T-helper 2 cell treated with Interferon-gamma antibody and Interleukin-4, amounts not matched to agents 5 μg/mL and 100 μg/mL, for 36 hours (primary cell): ENCODE measurements at regions not wholly inside any gene's neighbourhood (a gene's known extent, or its start where the extent isn't known, plus 50 kb on each side); places are given as distances from the start of the nearest gene placed in this dataset.

ENCODE experiments used
- DNase-seq: peaks from one replicate; pipeline ENCODE4 v3.0.0; 2021; ENCODE audit warnings: low spot score
- H3K27ac Mint-ChIP-seq: one replicate; pipeline ENCODE4 v1.8.0; 2021; ENCODE audit warnings: mild to moderate bottlenecking, mixed read lengths
- H3K27me3 Mint-ChIP-seq: one replicate; pipeline ENCODE4 v1.8.0; 2021; ENCODE audit warnings: low read depth, mixed read lengths
- H3K36me3 Mint-ChIP-seq: one replicate; pipeline ENCODE4 v1.8.0; 2021; ENCODE audit warnings: low read depth, mixed read lengths
- H3K4me1 Mint-ChIP-seq: one replicate; pipeline ENCODE4 v1.8.0; 2021; ENCODE audit warnings: low read depth, mixed read lengths
- H3K4me3 Mint-ChIP-seq: one replicate; pipeline ENCODE4 v1.8.0; 2022; ENCODE audit warnings: mild to moderate bottlenecking, moderate library complexity, mixed read lengths
- H3K9me3 Mint-ChIP-seq: one replicate; pipeline ENCODE4 v1.8.0; 2021; ENCODE audit warnings: mixed read lengths

- no peaks in the 10 kb centered on the region for H3K9me3 Mint-ChIP-seq
Measured at GRCh38 chr18:54052259-54052658, 172.2 kb downstream of the MBD2 start.

GRCh38 chr18:54043484-54044251 is 180.8 kb downstream of the MBD2 start:
- DNase-seq, result no peak

More at GRCh38 chr18:54052259-54052658, 172.2 kb downstream of the MBD2 start:
- Mint-ChIP-seq H3K27ac (no peak overlapping the region), H3K4me3 (no peak overlapping the region), H3K4me1 (no peaks in the 10 kb centered on the region), H3K27me3 (no peaks in the 10 kb centered on the region), H3K36me3 (no peaks in the 10 kb centered on the region)
- no peak for DNase-seq

GRCh38 chr18:54035927-54036326 is 188.5 kb downstream of the MBD2 start:
- Mint-ChIP-seq H3K36me3 (no peaks in the 10 kb centered on the region), H3K4me1 (no peaks in the 10 kb centered on the region), H3K4me3 (no peak overlapping the region), H3K27ac (no peak overlapping the region), H3K27me3 (peaks cover 13% of the 10 kb centered on the region), H3K9me3 (no peaks in the 10 kb centered on the region)
- DNase-seq, result no peak

More at GRCh38 chr18:54043484-54044251, 180.8 kb downstream of the MBD2 start:
- Mint-ChIP-seq H3K27ac (no peak overlapping the region), H3K27me3 (peaks cover 12% of the 10 kb centered on the region), H3K4me3 (no peak overlapping the region), H3K36me3 (no peaks in the 10 kb centered on the region), H3K4me1 (no peaks in the 10 kb centered on the region), H3K9me3 (no peaks in the 10 kb centered on the region)

- Mint-ChIP-seq H3K27me3 (peaks cover 12% of the 10 kb centered on the region), H3K4me1 (no peaks in the 10 kb centered on the region), H3K36me3 (no peaks in the 10 kb centered on the region), H3K9me3 (no peaks in the 10 kb centered on the region), H3K4me3 (no peak overlapping the region), H3K27ac (no peak overlapping the region)
- no peak for DNase-seq
Measured at GRCh38 chr18:54033052-54033451, 191.4 kb downstream of the MBD2 start.

DNA sequence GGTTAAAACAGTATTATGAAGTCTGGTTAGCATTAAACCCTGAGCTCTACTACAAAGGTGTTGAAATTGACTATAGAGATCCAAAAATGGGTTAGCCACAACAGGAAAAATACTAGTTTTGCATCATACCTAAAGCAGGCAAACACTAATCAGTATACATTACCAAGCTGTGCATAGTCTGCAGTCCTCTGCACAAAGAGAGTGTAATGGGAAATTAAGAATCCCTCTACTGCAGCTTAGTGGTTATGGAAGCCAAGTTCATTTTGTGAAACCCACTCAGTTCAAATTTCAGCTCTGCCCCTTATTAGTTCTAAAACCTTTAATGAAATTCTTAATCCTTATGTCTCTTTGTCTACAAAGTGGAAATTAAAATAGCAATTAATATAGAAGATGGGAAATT is 192.1 kb downstream of the MBD2 start:
- DNase-seq, result no peak
- no peaks in the 10 kb centered on the region for H3K36me3 Mint-ChIP-seq
- no peaks in the 10 kb centered on the region for H3K4me1 Mint-ChIP-seq
- no peak overlapping the region for H3K4me3 Mint-ChIP-seq
- H3K9me3 Mint-ChIP-seq, result no peaks in the 10 kb centered on the region
- H3K27me3 Mint-ChIP-seq, result peaks cover 12% of the 10 kb centered on the region
- no peak overlapping the region for H3K27ac Mint-ChIP-seq

DNA sequence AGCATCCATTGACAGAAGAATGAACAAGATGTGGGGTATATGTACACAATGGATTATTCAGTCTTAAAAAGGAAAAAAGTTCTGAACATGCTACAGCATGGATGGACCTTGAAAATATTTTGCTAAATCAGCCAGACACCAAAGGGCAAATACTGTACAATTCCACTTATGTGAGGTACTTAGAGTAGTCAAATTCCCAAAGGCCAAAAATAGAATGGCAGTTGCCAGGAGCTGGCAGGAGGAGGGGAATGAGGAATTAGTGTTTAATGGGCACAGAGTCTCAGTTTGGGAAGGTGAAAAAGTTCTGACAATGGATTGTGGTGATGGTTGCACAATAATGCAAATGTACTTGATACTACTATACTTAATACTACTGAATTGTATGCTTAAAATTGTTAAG is 193.2 kb downstream of the MBD2 start:
- H3K27me3 Mint-ChIP-seq, result peaks cover 12% of the 10 kb centered on the region
- H3K36me3 Mint-ChIP-seq, result no peaks in the 10 kb centered on the region
- no peak overlapping the region for H3K27ac Mint-ChIP-seq
- no peak for DNase-seq
- no peaks in the 10 kb centered on the region for H3K9me3 Mint-ChIP-seq
- no peak overlapping the region for H3K4me3 Mint-ChIP-seq
- H3K4me1 Mint-ChIP-seq, result no peaks in the 10 kb centered on the region

DNA sequence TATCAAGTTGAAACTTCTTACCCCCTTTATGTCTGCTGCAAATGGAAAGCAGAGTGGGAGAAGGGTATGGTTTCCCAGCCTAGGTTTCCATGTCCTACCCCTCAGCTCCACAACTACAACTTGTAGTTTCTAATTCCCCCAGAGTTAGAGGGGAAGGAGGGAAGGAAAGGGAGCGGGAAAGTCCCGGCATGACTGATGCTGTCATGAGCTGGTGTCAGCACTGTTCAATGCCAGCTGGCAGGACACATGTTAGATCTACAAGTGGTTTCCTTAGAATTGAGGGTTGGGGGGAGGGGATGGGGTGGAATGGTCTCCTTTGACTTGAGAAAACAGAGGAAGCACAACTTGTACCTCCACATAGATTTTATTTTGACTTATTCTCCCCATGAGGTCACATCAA is 194.0 kb downstream of the MBD2 start:
- Mint-ChIP-seq H3K4me1 (no peaks in the 10 kb centered on the region), H3K36me3 (no peaks in the 10 kb centered on the region), H3K27me3 (peaks cover 14% of the 10 kb centered on the region), H3K4me3 (no peak overlapping the region), H3K27ac (no peak overlapping the region), H3K9me3 (no peaks in the 10 kb centered on the region)
- no peak for DNase-seq

DNA sequence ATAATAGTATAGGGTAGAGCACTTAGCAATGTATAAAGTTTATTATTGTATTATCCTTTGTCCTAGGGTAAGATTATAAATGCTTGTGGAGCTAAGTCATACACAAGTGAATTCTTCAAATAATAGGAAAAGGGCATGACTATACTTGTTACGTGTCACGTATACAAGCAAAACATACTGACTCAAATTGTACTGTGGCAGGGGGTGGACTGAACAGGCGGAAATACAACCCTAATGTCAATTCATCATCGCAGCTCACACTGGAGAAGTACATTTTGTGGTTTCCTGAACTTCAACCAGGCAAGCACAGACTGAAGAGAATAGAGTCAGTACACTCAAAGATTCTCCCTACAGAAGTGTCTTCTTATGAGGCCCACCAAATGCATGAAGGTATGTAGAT is 201.0 kb downstream of the MBD2 start:
- Mint-ChIP-seq H3K4me3 (no peak overlapping the region), H3K9me3 (no peaks in the 10 kb centered on the region), H3K27me3 (peaks cover 4% of the 10 kb centered on the region), H3K4me1 (peaks cover 5% of the 10 kb centered on the region), H3K27ac (no peak overlapping the region), H3K36me3 (no peaks in the 10 kb centered on the region)
- DNase-seq, result no peak

DNA sequence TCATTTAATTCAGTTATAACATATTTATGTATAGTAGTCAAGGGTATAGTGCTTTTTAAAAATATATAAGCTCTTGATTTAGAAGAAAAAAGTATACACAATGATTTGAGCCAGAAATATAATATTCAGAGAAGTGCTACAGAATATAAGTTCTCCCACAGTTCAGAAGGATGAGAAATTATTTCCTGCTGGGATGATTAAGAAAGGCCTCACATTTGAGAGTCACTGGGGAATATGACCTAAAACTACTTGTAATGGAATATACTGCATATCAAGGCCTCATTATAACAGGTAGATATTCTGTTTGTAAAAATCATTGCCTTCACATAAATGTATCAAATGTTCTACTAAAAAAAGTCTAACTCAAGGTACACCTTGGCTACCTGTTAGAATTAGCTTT is 203.5 kb downstream of the MBD2 start:
- Mint-ChIP-seq H3K27me3 (peaks cover 2% of the 10 kb centered on the region), H3K4me1 (peaks cover 5% of the 10 kb centered on the region), H3K36me3 (no peaks in the 10 kb centered on the region), H3K9me3 (no peaks in the 10 kb centered on the region), H3K27ac (no peak overlapping the region), H3K4me3 (no peak overlapping the region)
- no peak for DNase-seq

GRCh38 chr18:54020156-54020745 is 204.2 kb downstream of the MBD2 start:
- H3K27ac Mint-ChIP-seq, result no peak overlapping the region
- H3K4me3 Mint-ChIP-seq, result no peak overlapping the region
- H3K27me3 Mint-ChIP-seq, result no peaks in the 10 kb centered on the region
- H3K36me3 Mint-ChIP-seq, result no peaks in the 10 kb centered on the region
- H3K4me1 Mint-ChIP-seq, result peaks cover 5% of the 10 kb centered on the region
- no peaks in the 10 kb centered on the region for H3K9me3 Mint-ChIP-seq
- DNase-seq, result no peak

GRCh38 chr18:54019641-54020040 is 204.8 kb downstream of the MBD2 start:
- no peaks in the 10 kb centered on the region for H3K36me3 Mint-ChIP-seq
- no peak overlapping the region for H3K4me3 Mint-ChIP-seq
- H3K27ac Mint-ChIP-seq, result no peak overlapping the region

DNA sequence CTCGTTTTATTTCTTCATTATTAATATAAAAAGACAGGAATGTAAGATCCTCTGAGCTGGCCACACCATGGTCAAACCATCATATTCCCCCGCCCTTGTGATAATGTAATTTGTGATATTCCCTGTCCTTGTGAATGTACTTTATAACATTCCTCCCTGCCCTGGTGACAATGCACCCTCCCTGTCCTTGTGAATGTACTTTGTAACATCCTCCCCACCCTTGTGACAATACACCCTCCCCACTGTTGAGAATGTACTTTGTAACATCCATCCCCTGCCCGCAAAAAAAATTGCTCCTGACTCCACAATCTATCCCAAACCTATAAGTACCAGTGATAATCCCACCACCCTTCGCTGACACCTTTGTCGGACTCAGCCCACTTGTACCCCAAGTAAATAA is 211.0 kb downstream of the MBD2 start:
- DNase-seq, result no peak
- no peaks in the 10 kb centered on the region for H3K27me3 Mint-ChIP-seq
- no peaks in the 10 kb centered on the region for H3K4me1 Mint-ChIP-seq
- no peaks in the 10 kb centered on the region for H3K36me3 Mint-ChIP-seq
- H3K27ac Mint-ChIP-seq, result no peak overlapping the region
- no peak overlapping the region for H3K4me3 Mint-ChIP-seq
- no peaks in the 10 kb centered on the region for H3K9me3 Mint-ChIP-seq

More at GRCh38 chr18:54019641-54020040, 204.8 kb downstream of the MBD2 start:
- DNase-seq, result no peak
- H3K4me1 Mint-ChIP-seq, result peaks cover 5% of the 10 kb centered on the region
- no peaks in the 10 kb centered on the region for H3K27me3 Mint-ChIP-seq
- no peaks in the 10 kb centered on the region for H3K9me3 Mint-ChIP-seq

- Mint-ChIP-seq H3K4me1 (no peaks in the 10 kb centered on the region), H3K27ac (no peak overlapping the region)
Measured at GRCh38 chr18:54004828-54005227, 219.6 kb downstream of the MBD2 start.

DNA sequence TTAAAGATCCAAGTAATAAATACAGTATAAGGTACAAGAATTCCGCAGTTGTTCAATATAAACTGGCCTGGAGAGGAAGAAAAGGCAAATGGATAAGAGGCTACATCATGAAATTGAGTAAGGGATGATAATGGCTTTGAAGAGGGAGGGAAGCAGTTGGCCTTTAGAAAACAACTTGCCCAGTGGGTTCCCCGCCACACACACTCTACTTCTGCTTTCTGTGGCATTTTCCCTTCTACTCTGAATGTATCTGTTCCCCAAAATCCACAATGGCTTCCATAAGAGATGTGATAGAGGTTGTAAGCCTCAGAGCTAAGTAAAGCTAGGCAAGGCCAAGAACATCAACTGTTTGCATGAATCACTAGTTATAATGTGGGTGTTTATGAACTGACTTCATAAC is 221.3 kb downstream of the MBD2 start:
- H3K36me3 Mint-ChIP-seq, result no peaks in the 10 kb centered on the region

More at GRCh38 chr18:54004828-54005227, 219.6 kb downstream of the MBD2 start:
- Mint-ChIP-seq H3K4me3 (no peak overlapping the region), H3K36me3 (no peaks in the 10 kb centered on the region), H3K27me3 (no peaks in the 10 kb centered on the region), H3K9me3 (no peaks in the 10 kb centered on the region)
- DNase-seq, result no peak

More for the DNA sequence above, 221.3 kb downstream of the MBD2 start:
- Mint-ChIP-seq H3K9me3 (no peaks in the 10 kb centered on the region), H3K4me3 (no peak overlapping the region), H3K27me3 (no peaks in the 10 kb centered on the region), H3K4me1 (no peaks in the 10 kb centered on the region), H3K27ac (no peak overlapping the region)
- DNase-seq, result no peak
